Iris pigment epithelial cell (primary cell): ENCODE measurements at regions not wholly inside any gene's neighbourhood (a gene's known extent, or its start where the extent isn't known, plus 50 kb on each side); places are given as distances from the start of the nearest gene placed in this dataset.
"Not testable (repeated sequence)": the region's sequence is repeated elsewhere in the genome, so short reads cannot be mapped to it uniquely, and the experiment has no call there.

Experiments used
- DNase-seq: peaks from one replicate; pipeline ENCODE4 v3.0.0-alpha.2; 2011; ENCODE audit warnings: low read depth

DNA sequence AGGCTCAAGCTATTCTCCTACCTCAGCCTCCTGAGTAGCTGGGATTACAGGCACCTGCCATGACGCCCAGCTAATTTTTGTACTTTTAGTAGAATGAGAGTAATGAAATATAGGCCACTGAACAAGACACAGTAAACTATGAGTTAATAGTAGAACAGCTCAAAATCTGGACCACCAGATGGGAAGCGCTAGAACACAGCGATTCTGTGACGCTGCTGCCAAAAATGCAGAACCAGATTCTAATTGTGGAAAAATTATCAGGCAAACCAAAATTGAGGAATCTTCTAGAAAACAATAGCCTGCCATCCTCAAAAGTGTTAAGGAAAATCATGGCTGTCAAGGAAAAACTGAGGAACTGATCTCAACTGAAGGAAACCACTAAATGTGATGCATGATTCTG lies 111.4 kb upstream of the TIAM1 start:
- DNase-seq: no peak

DNA sequence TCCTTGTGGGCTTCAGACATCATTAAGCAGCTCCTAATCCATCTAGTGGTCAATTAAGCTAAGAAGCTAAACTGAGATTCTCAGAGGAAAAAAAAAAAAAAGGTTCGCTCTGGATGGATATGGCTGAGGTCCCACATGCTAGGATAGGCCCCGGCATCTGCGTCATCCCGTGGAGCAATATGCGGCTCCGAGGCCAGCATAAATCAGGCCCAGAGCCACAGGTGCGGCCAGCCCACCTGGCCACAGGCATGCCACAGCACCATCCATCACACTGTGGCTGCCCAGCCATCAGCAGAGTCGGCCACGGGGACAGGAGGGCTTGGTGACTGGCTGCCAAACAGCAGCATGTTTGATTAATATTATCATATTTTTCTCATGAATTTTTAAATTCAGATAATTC lies 106.9 kb upstream of the TIAM1 start:
- no peak for DNase-seq

DNA sequence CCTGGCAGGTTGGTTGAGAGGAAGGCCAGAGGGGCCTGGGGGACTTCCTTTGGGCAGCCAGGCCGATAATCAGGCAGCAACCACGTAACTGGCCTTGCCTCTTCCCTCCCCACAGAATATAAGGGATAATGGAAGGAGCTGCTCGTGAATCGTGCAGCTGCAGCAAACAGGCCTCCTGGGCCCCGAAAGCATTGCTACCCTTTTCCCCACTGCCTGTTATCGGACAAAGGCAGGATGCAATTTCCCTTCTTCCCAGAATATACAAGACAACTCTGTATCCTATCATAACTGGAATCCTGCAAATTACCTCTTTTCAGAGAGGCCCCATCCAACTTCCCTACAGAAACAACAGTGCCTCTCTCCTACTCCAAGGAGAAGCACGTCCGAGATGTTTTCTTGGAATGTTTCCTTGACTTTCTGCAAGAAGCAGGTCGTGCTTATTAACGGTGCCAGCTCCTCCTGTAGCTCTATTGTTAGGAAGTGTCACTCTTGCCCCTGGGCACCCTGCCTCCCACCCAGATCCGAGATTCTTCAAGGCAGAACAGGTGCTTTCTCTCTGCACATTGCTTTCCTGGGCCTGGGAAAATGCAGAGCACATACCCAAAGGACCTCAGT lies 106.0 kb upstream of the TIAM1 start:
- DNase-seq: no peak

- DNase-seq: no peak
Measured at GRCh38 chr21:31448496-31448895, 104.4 kb upstream of the TIAM1 start.

DNA sequence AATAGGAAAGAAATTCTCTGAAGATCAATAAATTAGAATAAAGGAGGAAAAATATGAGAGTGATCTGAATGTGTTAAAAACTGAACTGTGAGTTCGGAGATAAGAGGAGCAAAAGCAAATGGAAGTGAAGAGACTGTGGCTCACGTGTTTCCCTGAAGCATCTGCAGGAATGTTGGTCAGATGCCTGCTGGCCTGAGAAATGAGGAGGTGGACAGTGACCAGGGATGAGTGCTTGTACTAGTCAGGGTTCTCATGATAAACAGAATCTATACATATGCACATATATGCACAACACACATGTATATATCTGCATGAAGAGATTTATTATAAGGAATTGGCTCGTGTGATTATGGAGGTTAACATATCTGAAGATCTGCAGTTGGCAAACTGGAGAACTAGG lies 103.4 kb upstream of the TIAM1 start:
- DNase-seq: peak; percentile 88

DNA sequence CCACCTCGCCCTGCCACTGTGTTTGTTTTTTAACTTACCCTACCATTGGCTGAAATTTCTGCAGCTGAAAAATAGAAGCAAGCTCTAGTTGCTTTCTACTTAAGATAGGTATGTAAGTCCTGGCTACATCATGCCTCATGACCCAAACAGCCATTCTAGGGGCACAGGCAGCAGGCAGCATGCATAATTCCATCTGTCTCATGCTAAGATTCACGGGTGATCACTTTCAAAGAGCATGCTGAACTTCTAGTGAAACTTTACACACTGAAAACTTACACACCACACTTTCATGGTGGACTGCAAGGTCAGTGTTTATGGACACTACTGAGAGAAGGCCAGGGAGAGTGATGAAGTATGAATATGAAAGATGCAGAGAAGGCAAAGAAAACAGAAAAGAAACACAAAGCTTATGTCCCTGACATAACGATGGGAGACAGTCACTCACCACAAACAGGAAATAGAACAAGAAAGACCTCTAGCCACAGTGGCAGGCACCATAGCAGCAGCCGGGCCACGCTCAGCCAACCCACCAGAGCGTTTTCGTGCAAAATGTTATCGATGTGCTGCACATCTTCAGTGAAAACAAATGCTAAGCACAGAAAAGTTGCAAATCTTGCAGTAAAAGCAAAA lies 102.3 kb upstream of the TIAM1 start:
- no peak for DNase-seq

DNA sequence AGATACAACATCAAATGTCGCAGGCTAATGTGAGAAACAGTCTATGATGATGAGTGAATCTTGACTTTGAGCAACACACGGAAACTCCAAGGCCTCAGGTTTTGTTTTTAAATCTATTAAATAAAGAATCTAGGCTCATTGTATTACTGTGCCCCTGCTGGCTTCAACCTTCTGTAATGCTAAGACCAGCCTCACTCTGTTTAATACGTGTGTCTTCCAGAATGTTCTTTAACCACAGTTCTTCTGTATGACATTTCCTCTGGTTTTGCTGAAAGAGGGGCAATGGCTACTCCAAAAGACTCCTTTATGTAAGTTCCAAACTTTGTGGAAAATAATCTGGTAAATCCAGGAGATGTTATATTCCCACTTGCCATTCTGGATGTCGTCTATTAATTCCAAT lies 101.1 kb upstream of the TIAM1 start:
- no peak for DNase-seq

DNA sequence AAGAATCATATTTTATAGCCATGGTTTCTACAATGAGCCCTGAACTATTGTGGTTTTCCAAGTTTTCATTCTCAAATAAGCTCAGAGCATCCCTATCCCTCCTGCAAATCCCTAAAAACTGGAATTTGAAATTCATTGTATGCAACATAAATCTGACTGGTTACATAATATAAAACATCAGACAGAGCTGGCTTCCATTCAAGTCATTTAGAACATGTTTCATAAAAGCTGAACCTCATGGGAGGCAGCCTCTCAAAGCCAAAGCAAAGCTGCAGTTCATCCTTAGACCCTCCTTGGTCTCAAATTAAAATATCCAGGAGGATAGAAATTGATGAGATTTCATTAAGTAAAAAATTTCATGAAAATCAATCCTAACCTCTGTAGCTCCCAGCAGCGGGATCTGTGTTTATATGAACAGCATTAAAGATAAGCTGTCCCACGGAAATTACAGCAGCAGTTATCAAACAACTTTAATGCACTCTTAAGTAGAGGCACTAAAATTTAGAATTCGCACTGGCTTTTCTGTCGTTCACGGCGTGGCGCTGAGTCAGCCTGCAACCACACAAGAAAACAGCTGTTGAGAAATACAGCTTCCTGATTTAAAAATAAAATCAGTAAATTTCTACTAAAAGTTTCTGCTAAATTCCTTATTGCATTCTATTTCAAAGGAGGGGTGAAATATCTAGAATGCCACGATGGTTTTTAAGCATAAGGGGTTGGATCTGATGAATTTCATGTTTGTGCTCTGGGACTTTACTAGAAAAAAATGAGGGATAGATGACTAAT lies 99.9 kb upstream of the TIAM1 start:
- peak; percentile 84 for DNase-seq

DNA sequence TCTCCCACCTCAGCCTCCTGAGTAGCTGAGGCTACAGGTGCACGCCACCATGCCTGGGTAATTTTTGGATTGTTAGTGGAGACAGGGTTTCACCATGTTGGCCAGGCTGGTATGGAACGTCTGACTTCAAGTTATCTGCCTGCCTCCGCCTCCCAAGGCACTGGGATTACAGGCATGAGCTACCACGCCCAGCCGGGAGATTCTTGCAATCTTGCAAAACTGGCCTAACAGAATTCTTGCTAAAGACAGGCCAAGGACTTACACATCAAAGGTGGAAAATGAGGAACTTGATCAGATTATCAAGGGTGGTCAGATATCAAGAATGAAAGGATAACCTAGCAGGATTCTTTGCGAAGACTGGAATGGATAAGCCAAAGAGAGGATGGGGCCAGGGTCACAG lies 98.3 kb upstream of the TIAM1 start:
- DNase-seq: no peak

DNA sequence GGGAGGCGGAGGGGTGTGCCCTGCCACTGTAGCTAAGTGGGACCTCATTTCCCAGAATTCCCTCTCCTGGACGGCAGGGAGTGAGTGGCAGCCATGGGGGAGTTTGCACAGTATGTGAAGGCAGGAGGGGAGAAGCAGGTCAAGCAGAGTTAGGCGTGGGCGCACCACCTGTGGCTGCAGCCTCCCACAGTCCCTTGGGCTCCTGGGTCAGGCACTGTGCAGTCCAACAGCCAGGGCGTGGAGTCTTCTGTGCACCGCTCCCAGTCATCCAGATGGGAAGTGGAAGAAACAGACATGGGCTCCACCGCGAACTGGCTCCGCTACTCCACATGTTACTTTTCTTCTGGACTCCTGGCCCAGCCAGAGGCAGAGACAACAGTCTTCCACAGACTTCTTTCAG lies 85.4 kb upstream of the TIAM1 start:
- no peak for DNase-seq

DNA sequence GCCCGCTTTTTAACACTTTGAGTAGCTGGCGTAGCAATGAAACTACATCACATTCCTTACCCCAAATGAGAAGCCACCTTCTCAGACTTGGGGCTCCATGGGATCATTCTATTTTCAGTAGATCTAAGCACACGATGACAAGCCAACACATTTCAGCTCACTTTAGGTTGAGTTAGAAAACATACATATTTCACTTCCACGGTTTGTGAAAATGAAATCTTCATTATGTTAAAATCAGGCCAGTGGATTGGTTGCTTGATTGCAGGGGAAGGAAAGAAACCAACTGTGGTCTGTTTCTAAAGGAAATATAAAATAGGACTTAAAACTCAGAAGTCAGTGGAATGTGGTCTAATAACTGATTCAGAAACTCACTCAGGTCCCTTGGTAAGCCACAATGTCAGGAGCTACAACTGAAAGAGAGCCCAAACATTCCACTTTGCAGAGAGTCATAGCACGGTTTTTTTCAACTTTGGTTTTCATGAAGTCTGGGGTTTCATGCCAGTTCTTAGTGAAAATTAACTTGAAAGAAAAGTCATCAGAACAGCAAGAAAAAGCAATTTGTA lies 82.3 kb upstream of the TIAM1 start:
- peak; percentile 80 for DNase-seq

DNA sequence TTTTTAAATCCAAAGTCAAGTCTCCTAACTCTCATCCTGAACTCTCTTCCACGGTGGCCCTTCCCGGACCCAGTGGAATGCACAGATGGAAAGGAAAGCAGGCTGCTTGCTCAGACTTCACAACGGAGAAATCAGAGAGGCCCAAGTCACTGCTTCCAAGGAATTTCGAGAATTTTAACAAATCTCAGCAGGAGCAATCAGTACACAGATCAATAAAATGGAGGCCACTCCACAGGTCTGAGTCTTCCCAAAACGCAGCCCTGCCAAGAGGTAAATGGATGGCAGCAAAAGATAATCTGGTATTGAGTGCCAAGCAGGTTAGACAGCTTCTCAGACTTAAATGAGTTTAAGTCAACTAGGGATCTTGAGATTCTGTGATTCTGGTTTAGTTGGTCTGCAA lies 81.1 kb upstream of the TIAM1 start:
- DNase-seq: no peak

- DNase-seq: no peak
Measured at GRCh38 chr21:31424058-31424457, 80.0 kb upstream of the TIAM1 start.

DNA sequence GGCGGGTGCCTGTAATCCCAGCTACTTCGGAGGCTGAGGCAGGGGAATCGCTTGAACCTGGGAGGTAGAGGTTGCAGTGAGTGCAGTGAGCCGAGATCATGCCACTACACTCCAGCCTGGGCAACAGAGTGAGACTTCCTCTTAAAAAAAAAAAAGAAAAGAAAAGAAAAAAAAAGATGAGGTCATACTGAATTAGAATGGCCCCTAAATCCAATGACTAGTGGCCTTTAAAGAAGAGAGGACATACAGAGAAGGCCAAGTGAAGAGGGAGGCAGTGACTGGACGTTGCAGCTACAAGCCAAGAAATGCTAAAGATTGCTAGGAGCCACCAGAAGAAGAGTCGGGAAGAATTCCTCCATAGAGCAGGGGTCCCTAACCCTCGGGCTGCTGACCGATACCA lies 76.9 kb upstream of the TIAM1 start:
- no peak for DNase-seq

GRCh38 chr21:31420354-31420753 lies 76.3 kb upstream of the TIAM1 start:
- DNase-seq: no peak

DNA sequence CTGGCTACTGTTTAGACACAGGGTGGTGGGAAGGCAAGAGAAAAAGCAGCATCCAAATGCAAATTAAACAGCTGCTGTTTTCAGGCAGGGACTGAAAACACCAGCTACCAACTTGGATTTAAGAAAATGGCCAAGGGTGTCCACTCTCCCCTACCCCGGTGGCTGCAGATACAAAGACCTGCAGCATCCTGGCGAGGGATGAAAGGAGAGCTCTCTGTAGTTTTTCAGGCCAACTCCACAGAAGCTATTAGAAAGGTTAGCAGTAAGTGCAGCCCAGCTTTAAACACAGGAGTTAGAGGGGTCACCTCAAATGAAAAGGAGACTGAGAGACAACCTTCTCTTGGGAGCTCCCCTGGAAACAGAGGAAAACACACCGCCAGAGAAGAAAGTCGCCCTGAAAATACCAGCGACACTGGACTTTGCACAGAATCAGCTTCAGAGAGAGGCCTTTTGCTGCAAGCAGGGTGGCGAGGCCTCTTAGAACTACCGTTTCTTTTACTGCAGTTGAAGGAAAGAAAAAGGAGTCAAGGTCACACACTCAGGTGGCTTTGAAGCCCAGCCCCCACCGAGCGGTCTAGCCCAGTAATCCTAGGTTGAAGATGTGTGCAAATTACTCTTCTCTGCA lies 74.4 kb upstream of the TIAM1 start:
- no peak for DNase-seq

DNA sequence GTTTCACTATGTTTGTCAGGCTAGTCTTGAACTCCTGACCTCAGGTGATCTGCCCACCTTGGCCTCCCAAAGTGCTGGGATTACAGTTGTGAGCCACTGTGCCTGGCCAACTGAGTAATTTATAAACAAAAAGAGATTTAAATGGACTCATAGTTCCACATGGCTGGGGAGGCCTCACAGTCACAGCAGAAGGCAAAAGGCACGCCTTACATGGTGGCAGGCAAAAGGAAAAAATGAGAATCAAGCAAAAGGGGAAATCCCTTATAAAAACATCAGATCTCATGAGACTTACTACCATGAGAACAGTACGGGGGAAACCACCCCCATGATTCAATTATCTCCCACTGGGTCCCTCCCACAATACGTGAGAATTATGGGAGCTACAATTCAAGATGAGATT lies 73.2 kb upstream of the TIAM1 start:
- not testable (repeated sequence) for DNase-seq

DNA sequence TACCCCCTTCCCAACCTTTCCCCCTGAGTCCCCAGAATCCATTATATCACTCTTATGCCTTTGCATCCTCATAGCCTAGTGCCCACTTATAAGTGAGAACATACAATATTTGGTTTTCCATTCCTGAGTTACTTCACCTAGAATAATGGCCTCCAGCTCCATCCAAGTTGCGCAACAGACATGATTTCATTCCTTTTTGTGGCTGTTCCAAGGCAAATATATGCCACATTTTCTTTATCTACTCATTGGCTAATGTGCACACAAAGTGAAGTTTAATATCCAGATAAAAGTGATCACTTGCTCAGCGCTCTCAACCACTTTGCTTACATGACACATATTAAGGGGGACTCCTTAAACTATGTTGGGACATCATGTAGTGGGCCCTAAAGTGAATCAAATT lies 72.4 kb upstream of the TIAM1 start:
- peak; percentile 69 for DNase-seq

GRCh38 chr21:31414263-31415000 lies 70.4 kb upstream of the TIAM1 start:
- DNase-seq: no peak

GRCh38 chr21:31413698-31414097 lies 69.6 kb upstream of the TIAM1 start:
- no peak for DNase-seq

DNA sequence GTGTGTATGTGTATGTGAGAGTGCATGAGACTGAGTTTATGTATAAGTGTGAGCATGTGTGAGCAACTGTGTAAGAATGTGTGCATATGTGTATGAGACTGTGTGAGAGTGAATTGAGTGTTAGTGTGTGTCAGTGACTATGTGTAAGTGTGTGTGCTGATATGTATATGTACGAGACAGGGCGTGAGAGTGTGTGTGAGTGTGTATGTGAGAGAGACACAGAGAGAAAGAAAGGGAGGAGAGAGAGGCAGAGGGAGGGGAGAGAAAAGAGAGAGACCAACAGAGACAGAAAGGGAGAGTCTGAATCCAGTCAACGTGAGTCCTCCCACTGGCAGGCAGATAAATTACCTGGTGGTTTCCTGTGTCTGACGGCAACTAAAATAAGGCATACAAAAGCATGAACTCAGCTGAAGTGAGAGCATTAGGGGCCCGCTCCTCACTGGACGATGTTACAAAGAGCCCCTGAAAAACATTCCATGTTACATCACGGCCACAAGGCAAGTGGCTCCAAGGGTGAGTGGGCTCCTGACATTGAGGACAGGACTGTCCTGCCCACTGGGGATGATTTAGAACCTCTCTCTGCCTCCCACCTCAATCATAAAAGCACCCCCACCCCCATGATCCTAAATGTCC lies 66.6 kb upstream of the TIAM1 start:
- no peak for DNase-seq
